A673 (cell line): ENCODE measurements at regions not wholly inside any gene's neighbourhood (a gene's known extent, or its start where the extent isn't known, plus 50 kb on each side); places are given as distances from the start of the nearest gene placed in this dataset.

Experiments
- EZH2 ChIP-seq: fragments of 200-600 bp; sonication (generic); IDR thresholded peaks from 2 replicates; pipeline ENCODE4 v1.6.1; 2017; ENCODE audit warnings: borderline replicate concordance, low read depth, mild to moderate bottlenecking, mixed read lengths, antibody characterized with exemption, low read length; ENCODE audit not compliant: poor library complexity, severe bottlenecking
- TF ChIP-seq, protein P1 (sequence below): fragments of 300-800, 200-600 bp; sonication (generic); conservative IDR thresholded peaks from 2 replicates; pipeline ENCODE4 v1.5.1; 2017; ENCODE audit warnings: low read depth, mild to moderate bottlenecking, antibody characterized with exemption, low read length, moderate library complexity, mixed read lengths

GRCh38 chr6:134455319-134455718 lies 137.4 kb upstream of the SGK1 start:
- TF ChIP-seq, protein P1, sequence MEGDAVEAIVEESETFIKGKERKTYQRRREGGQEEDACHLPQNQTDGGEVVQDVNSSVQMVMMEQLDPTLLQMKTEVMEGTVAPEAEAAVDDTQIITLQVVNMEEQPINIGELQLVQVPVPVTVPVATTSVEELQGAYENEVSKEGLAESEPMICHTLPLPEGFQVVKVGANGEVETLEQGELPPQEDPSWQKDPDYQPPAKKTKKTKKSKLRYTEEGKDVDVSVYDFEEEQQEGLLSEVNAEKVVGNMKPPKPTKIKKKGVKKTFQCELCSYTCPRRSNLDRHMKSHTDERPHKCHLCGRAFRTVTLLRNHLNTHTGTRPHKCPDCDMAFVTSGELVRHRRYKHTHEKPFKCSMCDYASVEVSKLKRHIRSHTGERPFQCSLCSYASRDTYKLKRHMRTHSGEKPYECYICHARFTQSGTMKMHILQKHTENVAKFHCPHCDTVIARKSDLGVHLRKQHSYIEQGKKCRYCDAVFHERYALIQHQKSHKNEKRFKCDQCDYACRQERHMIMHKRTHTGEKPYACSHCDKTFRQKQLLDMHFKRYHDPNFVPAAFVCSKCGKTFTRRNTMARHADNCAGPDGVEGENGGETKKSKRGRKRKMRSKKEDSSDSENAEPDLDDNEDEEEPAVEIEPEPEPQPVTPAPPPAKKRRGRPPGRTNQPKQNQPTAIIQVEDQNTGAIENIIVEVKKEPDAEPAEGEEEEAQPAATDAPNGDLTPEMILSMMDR = no peak
- TF ChIP-seq EZH2 = no peak
